IMR-90 (cell line): ENCODE measurements at regions not wholly inside any gene's neighbourhood (a gene's known extent, or its start where the extent isn't known, plus 50 kb on each side); places are given as distances from the start of the nearest gene placed in this dataset.

Experiments used
- ATAC-seq: fragments of 200-7000 bp; cut with Tn5 transposase; 2 replicates; pipeline ENCODE4 v1.9.1; 2020; ENCODE audit warnings: low read depth, mild to moderate bottlenecking, moderate library complexity
- BruUV-seq: library from RNA; stranded (reverse); fragments of 400-500 nt; replicated peaks from 2 replicates; lab custom pipeline; 2021; lab: Mats Ljungman, UMichigan
- CTCF ChIA-PET: fragments of 300-600 bp; formaldehyde crosslinking; extraction: SDS; loops from one replicate; lab custom pipeline; 2021; ENCODE audit warnings: antibody characterized with exemption; lab: Yijun Ruan, JAX
- POLR2A ChIA-PET: fragments of 300-600 bp; sonication (Branson Sonifier 250); formaldehyde crosslinking; loops from one replicate; lab custom pipeline; 2022; ENCODE audit warnings: antibody characterized with exemption; ENCODE audit not compliant: unreplicated experiment; lab: Charles Lee
- DNase-seq: peaks from one replicate; pipeline ENCODE4 v3.0.0; 2013
- H2AFZ ChIP-seq: replicated peaks from 2 replicates; pipeline ENCODE3; 2013; ENCODE audit warnings: low read length, mild to moderate bottlenecking; ENCODE audit not compliant: poor library complexity
- H2AK5ac ChIP-seq: 2 replicates; pipeline ENCODE4 v1.6.1; 2013; ENCODE audit warnings: low read depth, low read length, inconsistent platforms
- H2AK9ac ChIP-seq: replicated peaks from 2 replicates; pipeline ENCODE3; 2013; ENCODE audit warnings: mild to moderate bottlenecking, low read depth, low read length, moderate library complexity; ENCODE audit not compliant: poor library complexity
- H2BK120ac ChIP-seq: 2 replicates; pipeline ENCODE4 v1.6.1; 2013; ENCODE audit warnings: low read depth, low read length, inconsistent platforms
- H2BK15ac ChIP-seq: 3 replicates; pipeline ENCODE4 v1.6.1; 2013; ENCODE audit warnings: low read depth, low read length, inconsistent platforms
- H2BK20ac ChIP-seq: 2 replicates; pipeline ENCODE4 v1.6.1; 2013; ENCODE audit warnings: low read depth, mild to moderate bottlenecking, inconsistent platforms, low read length, moderate library complexity
- H2BK5ac ChIP-seq: 2 replicates; pipeline ENCODE4 v1.6.1; 2013; ENCODE audit warnings: mild to moderate bottlenecking, low read depth, low read length, inconsistent platforms; ENCODE audit not compliant: poor library complexity, severe bottlenecking
- H3K14ac ChIP-seq: replicated peaks from 2 replicates; pipeline ENCODE4 v1.6.1; 2013; ENCODE audit warnings: low read depth, low read length, inconsistent platforms
- H3K18ac ChIP-seq: 2 replicates; pipeline ENCODE4 v1.6.1; 2013; ENCODE audit warnings: low read depth, low read length, control low read depth
- H3K23ac ChIP-seq: 2 replicates; pipeline ENCODE4 v1.6.1; 2013; ENCODE audit warnings: low read depth, low read length, inconsistent platforms
- H3K27ac ChIP-seq: 2 replicates; pipeline ENCODE4 v1.5.1; 2013; ENCODE audit warnings: mild to moderate bottlenecking, control low read depth, low read length; ENCODE audit not compliant: insufficient read depth
- H3K27me3 ChIP-seq: 2 replicates; pipeline ENCODE4 v1.6.1; 2013; ENCODE audit warnings: low read length; ENCODE audit not compliant: control insufficient read depth, insufficient read depth
- H3K36me3 ChIP-seq: 2 replicates; pipeline ENCODE4 v1.6.1; 2013; ENCODE audit warnings: low read length, mixed read lengths; ENCODE audit not compliant: control insufficient read depth, insufficient read depth
- H3K4ac ChIP-seq: 2 replicates; pipeline ENCODE4 v1.6.1; 2013; ENCODE audit warnings: low read depth, low read length, inconsistent platforms
- H3K4me1 ChIP-seq: 2 replicates; pipeline ENCODE4 v1.6.1; 2013; ENCODE audit warnings: low read length, mixed read lengths; ENCODE audit not compliant: control insufficient read depth, insufficient read depth
- H3K4me2 ChIP-seq: 2 replicates; pipeline ENCODE4 v1.6.1; 2013; ENCODE audit warnings: low read depth, mild to moderate bottlenecking, control low read depth, low read length, moderate library complexity
- H3K4me3 ChIP-seq: 2 replicates; pipeline ENCODE4 v1.5.1; 2013; ENCODE audit warnings: low read depth, mild to moderate bottlenecking, control low read depth, low read length, moderate library complexity; ENCODE audit not compliant: insufficient read depth
- H3K56ac ChIP-seq: 2 replicates; pipeline ENCODE4 v1.6.1; 2013; ENCODE audit warnings: low read length, inconsistent platforms; ENCODE audit not compliant: insufficient read depth; ENCODE audit errors: extremely low read depth
- H3K79me1 ChIP-seq, 2 experiments: 2 replicates each; pipeline ENCODE4 v1.6.1; 2013; ENCODE audit warnings: low read length in 2 of 2, inconsistent platforms in 1 of 2, low read depth in 1 of 2
- H3K9ac ChIP-seq: 2 replicates; pipeline ENCODE4 v1.6.1; 2013; ENCODE audit warnings: low read depth, low read length, control low read depth
- H3K9me1 ChIP-seq: 2 replicates; pipeline ENCODE4 v1.6.1; 2013; ENCODE audit warnings: low read length, inconsistent platforms; ENCODE audit not compliant: insufficient read depth
- H3K9me3 ChIP-seq: 2 replicates; pipeline ENCODE4 v1.6.1; 2013; ENCODE audit warnings: low read length; ENCODE audit not compliant: control insufficient read depth, insufficient read depth
- H4K20me1 ChIP-seq: 2 replicates; pipeline ENCODE4 v1.6.1; 2013; ENCODE audit warnings: low read length, inconsistent platforms; ENCODE audit not compliant: insufficient read depth
- H4K5ac ChIP-seq: 2 replicates; pipeline ENCODE4 v1.6.1; 2013; ENCODE audit warnings: mild to moderate bottlenecking, low read depth, low read length, control low read depth
- H4K8ac ChIP-seq, 2 experiments: 2 replicates each; pipeline ENCODE4 v1.6.1; 2013; ENCODE audit warnings: low read depth in 2 of 2, low read length in 2 of 2, control low read depth in 1 of 2, inconsistent platforms in 1 of 2
- H4K91ac ChIP-seq: 2 replicates; pipeline ENCODE4 v1.6.1; 2013; ENCODE audit warnings: low read depth, low read length, inconsistent platforms; ENCODE audit not compliant: insufficient read depth
- CEBPB ChIP-seq: IDR thresholded peaks from 2 replicates; pipeline ENCODE4 v1.6.1; 2012; ENCODE audit warnings: low read depth, low read length, improper control_type of control experiment
- CHD1 ChIP-seq: IDR thresholded peaks from 2 replicates; pipeline ENCODE4 v1.6.1; 2012; ENCODE audit warnings: low read depth, low read length, improper control_type of control experiment
- FOS ChIP-seq: fragments of 150-350 bp; IDR thresholded peaks from 2 replicates; pipeline ENCODE4 v1.6.1; 2016; ENCODE audit warnings: low read depth, low read length
- MAFK ChIP-seq: IDR thresholded peaks from 2 replicates; pipeline ENCODE4 v1.6.1; 2012; ENCODE audit warnings: low read depth, low read length, improper control_type of control experiment
- MXI1 ChIP-seq: IDR thresholded peaks from 2 replicates; pipeline ENCODE4 v1.6.1; 2012; ENCODE audit warnings: low read depth, mild to moderate bottlenecking, low read length, moderate library complexity, borderline replicate concordance
- NFE2L2 ChIP-seq: fragments of 150-350 bp; IDR thresholded peaks from 2 replicates; pipeline ENCODE4 v1.6.1; 2016; ENCODE audit warnings: low read depth, mild to moderate bottlenecking, low read length
- POLR2A ChIP-seq: IDR thresholded peaks from 2 replicates; pipeline ENCODE4 v1.6.1; 2012; ENCODE audit warnings: mild to moderate bottlenecking, low read depth, low read length
- RAD21 ChIP-seq: IDR thresholded peaks from 2 replicates; pipeline ENCODE4 v1.6.1; 2012; ENCODE audit warnings: low read length, improper control_type of control experiment
- RCOR1 ChIP-seq: IDR thresholded peaks from 2 replicates; pipeline ENCODE4 v1.6.1; 2012; ENCODE audit warnings: mild to moderate bottlenecking, low read length, improper control_type of control experiment; ENCODE audit not compliant: insufficient replicate concordance
- RFX5 ChIP-seq: IDR thresholded peaks from 2 replicates; pipeline ENCODE4 v1.8.0; 2012; ENCODE audit warnings: low read depth, mild to moderate bottlenecking, low read length, moderate library complexity
- SMC3 ChIP-seq: fragments of 150-350 bp; IDR thresholded peaks from 2 replicates; pipeline ENCODE4 v1.6.1; 2016; ENCODE audit warnings: low read depth, mild to moderate bottlenecking, antibody characterized with exemption, low read length, moderate library complexity
- WGBS, 2 experiments: methylation state at CpG; one replicate each; pipeline versions ENCODE4 v1.1.5 to v1.1.7; 2013; ENCODE audit warnings: missing lambda C conversion rate in 2 of 2; ENCODE audit not compliant: insufficient read length in 1 of 2; ENCODE audit errors: extremely low coverage in 2 of 2; 5-methylcytosine and 5-hydroxymethylcytosine counted together
- dilution Hi-C: fragments of 300-500 bp; cut with HindIII; formaldehyde crosslinking; loops from one replicate; pipeline ENCODE4 v1.14.3; 2018; ENCODE audit warnings: low sequenced_read_pairs; ENCODE audit not compliant: unreplicated experiment
- in situ Hi-C: fragments of 300-500 bp; cut with MboI; formaldehyde crosslinking; loops from 3 replicates; pipeline ENCODE4 v1.14.3; 2019; ENCODE audit warnings: low sequenced_read_pairs, inconsistent platforms, mixed read lengths
- intact Hi-C: fragments of 100-400 bp; cut with micrococcal nuclease; formaldehyde crosslinking; loops from 2 replicates; pipeline ENCODE4 v1.10.0; 2022
- TF ChIP-seq, protein P1 (sequence below): conservative IDR thresholded peaks from 2 replicates; pipeline ENCODE4 v1.5.1; 2012; ENCODE audit warnings: mild to moderate bottlenecking, low read depth, low read length, improper control_type of control experiment
- TF ChIP-seq, protein P2 (sequence below): fragments of 150-350 bp; IDR thresholded peaks from 2 replicates; pipeline ENCODE4 v1.6.1; 2016; ENCODE audit warnings: low read depth, mild to moderate bottlenecking, low read length, moderate library complexity, borderline replicate concordance

DNA sequence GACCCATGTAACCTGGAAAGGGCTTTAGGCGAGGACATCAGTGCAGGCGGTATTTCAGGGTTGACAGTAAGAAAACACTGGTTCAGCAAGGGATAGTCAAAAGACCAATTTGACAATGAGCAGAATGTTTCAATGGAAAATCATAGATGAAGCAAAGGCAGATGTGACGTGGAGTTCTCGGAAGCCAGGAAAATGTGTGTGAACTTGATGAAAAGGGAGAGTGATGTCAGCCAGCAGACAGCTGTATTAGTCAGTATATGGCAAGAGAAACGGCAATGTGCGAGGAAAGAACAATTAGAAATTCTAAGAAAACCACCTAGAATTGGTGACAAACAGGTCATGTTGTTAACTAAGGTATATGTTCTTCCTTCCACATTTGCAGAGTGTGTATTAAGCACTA, 503.9 kb upstream of the DAB2 start:
- dilution Hi-C loops (no loop called here), in situ Hi-C loops (no loop called here), intact Hi-C loops (no loop called here)
- POLR2A ChIA-PET, result no interaction called here
- Histone ChIP-seq H3K4ac (no peak overlapping the region), H3K14ac (no peak overlapping the region), H3K9ac (no peak overlapping the region), H2AK5ac (no peak overlapping the region), H3K23ac (no peak overlapping the region), H3K18ac (no peak overlapping the region), H2BK5ac (no peak overlapping the region), H2AK9ac (no peak overlapping the region), H3K9me3 (no peaks in the 10 kb centered on the region), H3K4me3 (no peak overlapping the region), H2BK20ac (no peak overlapping the region), H3K4me2 (no peak overlapping the region), H3K79me1 (no peaks in the 10 kb centered on the region), H2AFZ (no peak overlapping the region), H2BK15ac (no peak overlapping the region), H3K56ac (no peak overlapping the region), H3K27ac (no peak overlapping the region), H4K5ac (no peak overlapping the region), H4K8ac (no peak overlapping the region), H4K20me1 (no peaks in the 10 kb centered on the region), H4K91ac (no peak overlapping the region), H2BK120ac (no peak overlapping the region), H3K27me3 (peaks cover 3% of the 10 kb centered on the region; the same call in 1 of the 2 replicates), H3K9me1 (no peaks in the 10 kb centered on the region), H3K36me3 (no peaks in the 10 kb centered on the region), H3K4me1 (no peaks in the 10 kb centered on the region)
- CTCF ChIA-PET, result no interaction called here
- no TSS peak for BruUV-seq
- DNase-seq (no peak), ATAC-seq (no peak)
- 88% methylated on average over 4 of the region's 6 CpGs; no CpG with 5 or more reads in 1 of the 2 experiments for WGBS, 2 experiments
- no peak for TF ChIP-seq SMC3
- no peak for TF ChIP-seq RFX5
- TF ChIP-seq, protein P1, sequence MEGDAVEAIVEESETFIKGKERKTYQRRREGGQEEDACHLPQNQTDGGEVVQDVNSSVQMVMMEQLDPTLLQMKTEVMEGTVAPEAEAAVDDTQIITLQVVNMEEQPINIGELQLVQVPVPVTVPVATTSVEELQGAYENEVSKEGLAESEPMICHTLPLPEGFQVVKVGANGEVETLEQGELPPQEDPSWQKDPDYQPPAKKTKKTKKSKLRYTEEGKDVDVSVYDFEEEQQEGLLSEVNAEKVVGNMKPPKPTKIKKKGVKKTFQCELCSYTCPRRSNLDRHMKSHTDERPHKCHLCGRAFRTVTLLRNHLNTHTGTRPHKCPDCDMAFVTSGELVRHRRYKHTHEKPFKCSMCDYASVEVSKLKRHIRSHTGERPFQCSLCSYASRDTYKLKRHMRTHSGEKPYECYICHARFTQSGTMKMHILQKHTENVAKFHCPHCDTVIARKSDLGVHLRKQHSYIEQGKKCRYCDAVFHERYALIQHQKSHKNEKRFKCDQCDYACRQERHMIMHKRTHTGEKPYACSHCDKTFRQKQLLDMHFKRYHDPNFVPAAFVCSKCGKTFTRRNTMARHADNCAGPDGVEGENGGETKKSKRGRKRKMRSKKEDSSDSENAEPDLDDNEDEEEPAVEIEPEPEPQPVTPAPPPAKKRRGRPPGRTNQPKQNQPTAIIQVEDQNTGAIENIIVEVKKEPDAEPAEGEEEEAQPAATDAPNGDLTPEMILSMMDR, result no peak
- no peak for TF ChIP-seq NFE2L2
- TF ChIP-seq POLR2A, result no peak
- TF ChIP-seq RCOR1, result no peak
- no peak for TF ChIP-seq MAFK
- no peak for TF ChIP-seq RAD21
- no peak for TF ChIP-seq CEBPB
- TF ChIP-seq FOS, result no peak
- TF ChIP-seq CHD1, result no peak
- TF ChIP-seq MXI1, result no peak
- TF ChIP-seq, protein P2, sequence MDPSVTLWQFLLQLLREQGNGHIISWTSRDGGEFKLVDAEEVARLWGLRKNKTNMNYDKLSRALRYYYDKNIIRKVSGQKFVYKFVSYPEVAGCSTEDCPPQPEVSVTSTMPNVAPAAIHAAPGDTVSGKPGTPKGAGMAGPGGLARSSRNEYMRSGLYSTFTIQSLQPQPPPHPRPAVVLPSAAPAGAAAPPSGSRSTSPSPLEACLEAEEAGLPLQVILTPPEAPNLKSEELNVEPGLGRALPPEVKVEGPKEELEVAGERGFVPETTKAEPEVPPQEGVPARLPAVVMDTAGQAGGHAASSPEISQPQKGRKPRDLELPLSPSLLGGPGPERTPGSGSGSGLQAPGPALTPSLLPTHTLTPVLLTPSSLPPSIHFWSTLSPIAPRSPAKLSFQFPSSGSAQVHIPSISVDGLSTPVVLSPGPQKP, result no peak
